ENCODE measurements at regions not wholly inside any gene's neighbourhood (a gene's known extent, or its start where the extent isn't known, plus 50 kb on each side); places are given as distances from the start of the nearest gene placed in this dataset.

GRCh38 chr6:169949511-169950097 is 198.2 kb downstream of the ERMARD start:
- Histone ChIP-seq H3K79me2 (ENCODE audit: insufficient read depth, low read length) (no peaks in the 10 kb centered on the region), H3K4me2 (replicated peaks; ENCODE audit: extremely low read depth, low read length, poor library complexity, severe bottlenecking) (no peak overlapping the region), H3K27ac (ENCODE audit: low read depth in 1 of 2, low read length in 2 of 2) (no peak overlapping the region), H3K27me3 (ENCODE audit: control insufficient read depth in 2 of 2, insufficient read depth in 2 of 2, low read length in 2 of 2) (no peaks in the 10 kb centered on the region), H2AFZ (ENCODE audit: insufficient read depth, low read depth, low read length, poor library complexity, severe bottlenecking) (no peak overlapping the region), H4K20me1 (ENCODE audit: insufficient read depth, low read length) (no peaks in the 10 kb centered on the region), H3K9me3 (replicated peaks in 1 of 2; ENCODE audit: control insufficient read depth in 1 of 2, insufficient read depth in 1 of 2, low read length in 2 of 2) (no peaks in the 10 kb centered on the region), H3K9ac (ENCODE audit: insufficient read depth, low read length, poor library complexity, severe bottlenecking) (no peak overlapping the region), H3K4me3 (replicated peaks in 1 of 3; ENCODE audit: low read depth in 2 of 3, low read length in 3 of 3) (no peak overlapping the region), H3K36me3 (replicated peaks in 1 of 2; ENCODE audit: control insufficient read depth in 1 of 2, insufficient read depth in 2 of 2, low read length in 2 of 2) (no peaks in the 10 kb centered on the region), H3K4me1 (ENCODE audit: control insufficient read depth in 1 of 2, insufficient read depth in 2 of 2, low read length in 2 of 2) (no peaks in the 10 kb centered on the region)
- Mint-ChIP-seq H3K27me3 (ENCODE audit: low read depth in 3 of 3) (peaks cover 2 to 13% (median 12%) of the 10 kb centered on the region in 3 donors), H3K36me3 (no peaks in the 10 kb centered on the region), H3K4me3 (no peak overlapping the region), H3K27ac (no peak overlapping the region), H3K9me3 (peaks cover 0 to 8% (median 2%) of the 10 kb centered on the region in 7 donors), H3K4me1 (peaks cover 6% of the 10 kb centered on the region)
- DNase-seq: no peak
- intact Hi-C loops (cut with micrococcal nuclease): loop anchor here in 1 of 2 donors (10.0 kb wide), 2 partner anchors 115 to 585 kb away; no protein-coding TSS in a partner anchor
- WGBS (ENCODE audit: insufficient coverage): no CpG with 5 or more reads among the region's 6 CpGs
- TF ChIP-seq CTCF (IDR thresholded peaks at IDR 0.05): no peak

- H3K4me2 ChIP-seq (replicated peaks; ENCODE audit: extremely low read depth, low read length, poor library complexity, severe bottlenecking): no peak overlapping the region
- no peaks in the 10 kb centered on the region for H3K79me2 ChIP-seq (ENCODE audit: insufficient read depth, low read length)
- H3K9ac ChIP-seq (ENCODE audit: insufficient read depth, low read length, poor library complexity, severe bottlenecking): no peak overlapping the region
- H3K27me3 ChIP-seq (ENCODE audit: control insufficient read depth in 2 of 2, insufficient read depth in 2 of 2, low read length in 2 of 2): no peaks in the 10 kb centered on the region
- WGBS (ENCODE audit: insufficient coverage): no CpG with 5 or more reads among the region's 1 CpG
- Mint-ChIP-seq H3K27ac (no peak overlapping the region), H3K27me3 (ENCODE audit: low read depth in 3 of 3) (peaks cover 12 to 22% (median 14%) of the 10 kb centered on the region in 3 donors), H3K4me3 (no peak overlapping the region), H3K4me1 (peaks cover 8% of the 10 kb centered on the region), H3K36me3 (no peaks in the 10 kb centered on the region), H3K9me3 (peaks cover 2 to 16% (median 7%) of the 10 kb centered on the region in 7 donors)
- DNase-seq: no peak
- intact Hi-C loops (cut with micrococcal nuclease): no loop called here
- no peaks in the 10 kb centered on the region for H3K4me1 ChIP-seq (ENCODE audit: control insufficient read depth in 1 of 2, insufficient read depth in 2 of 2, low read length in 2 of 2)
- peaks cover 0 to 3% of the 10 kb centered on the region in 2 donors for H3K9me3 ChIP-seq (replicated peaks in 1 of 2; ENCODE audit: control insufficient read depth in 1 of 2, insufficient read depth in 1 of 2, low read length in 2 of 2)
- H3K4me3 ChIP-seq (replicated peaks in 1 of 3; ENCODE audit: low read depth in 2 of 3, low read length in 3 of 3): no peak overlapping the region
- H3K36me3 ChIP-seq (replicated peaks in 1 of 2; ENCODE audit: control insufficient read depth in 1 of 2, insufficient read depth in 2 of 2, low read length in 2 of 2): no peaks in the 10 kb centered on the region
- H3K27ac ChIP-seq (ENCODE audit: low read depth in 1 of 2, low read length in 2 of 2): no peak overlapping the region
- H4K20me1 ChIP-seq (ENCODE audit: insufficient read depth, low read length): no peaks in the 10 kb centered on the region
- no peak overlapping the region for H2AFZ ChIP-seq (ENCODE audit: insufficient read depth, low read depth, low read length, poor library complexity, severe bottlenecking)
- no peak for TF ChIP-seq CTCF (IDR thresholded peaks at IDR 0.05)
Measured at GRCh38 chr6:169946971-169947370, 195.5 kb downstream of the ERMARD start.

All from CD14-positive monocyte (primary cell).